ENCODE measurements at regions not wholly inside any gene's neighbourhood (a gene's known extent, or its start where the extent isn't known, plus 50 kb on each side); places are given as distances from the start of the nearest gene placed in this dataset.
A peak's percentile ranks its signal among the peaks of the same experiment; 100 is the strongest.

GRCh38 chr13:67844574-67844973 is 614.4 kb upstream of the PCDH9 start:
- H3K4me2 ChIP-seq (ENCODE audit: control insufficient read depth, insufficient read depth) = no peak overlapping the region
- no peaks in the 10 kb centered on the region for H3K27me3 ChIP-seq (replicated peaks in 1 of 2; ENCODE audit: control insufficient read depth in 2 of 2, insufficient read depth in 2 of 2, low read length in 1 of 2)
- no peaks in the 10 kb centered on the region for H3K4me1 ChIP-seq (ENCODE audit: control insufficient read depth, insufficient read depth, low read length)
- ChIA-PET POLR2A (no interaction called here), RAD21 (ENCODE audit: unreplicated experiment) (no interaction called here), CTCF (no interaction called here), SMC1A (ENCODE audit: uncharacterized antibody, unreplicated experiment) (no interaction called here)
- no peak overlapping the region for H3K4me3 ChIP-seq
- in situ Hi-C loops (cut with MboI) = no loop called here
- 3% methylated on average over 2 of the region's 2 CpGs for WGBS (ENCODE audit: insufficient coverage, insufficient replicate concordance, low lambda C conversion rate, missing lambda C conversion rate)
- no peaks in the 10 kb centered on the region for H3K36me3 ChIP-seq (ENCODE audit: control insufficient read depth in 2 of 2, insufficient read depth in 2 of 2, low read length in 1 of 2)
- no peaks in the 10 kb centered on the region for H3K9me3 ChIP-seq (replicated peaks; ENCODE audit: control insufficient read depth, insufficient read depth, low read length)
- FAIRE-seq = no peak
- no peaks in the 10 kb centered on the region for H3K79me2 ChIP-seq (ENCODE audit: control insufficient read depth, insufficient read depth, low read length)
- ATAC-seq = no peak
- no peak overlapping the region for H3K9ac ChIP-seq (ENCODE audit: control insufficient read depth, insufficient read depth, low read length)
- H2AFZ ChIP-seq (ENCODE audit: control insufficient read depth, low read depth, low read length) = no peak overlapping the region
- no peak for DNase-seq (ENCODE audit: low read depth, low spot score)
- BruUV-seq (replicated peaks) = no TSS peak
- H4K20me1 ChIP-seq (ENCODE audit: control insufficient read depth, insufficient read depth) = no peaks in the 10 kb centered on the region
- intact Hi-C loops (cut with micrococcal nuclease; ENCODE audit: unreplicated experiment) = no loop called here
- TF ChIP-seq KAT2A (conservative IDR thresholded peaks at IDR 0.05; ENCODE audit: control insufficient read depth, low read depth, low read length) (no peak), ELK1 (IDR thresholded peaks at IDR 0.05; ENCODE audit: low read depth, low read length) (no peak), CEBPB (IDR thresholded peaks at IDR 0.05; ENCODE audit: borderline replicate concordance in 1 of 2, low read depth in 2 of 2, low read length in 2 of 2) (no peak), PAX8 (IDR thresholded peaks at IDR 0.05) (no peak), CHD4 (IDR thresholded peaks at IDR 0.05) (no peak), BMI1 (IDR thresholded peaks at IDR 0.05; ENCODE audit: borderline replicate concordance) (no peak)
- no peak overlapping the region for H3K27ac ChIP-seq (ENCODE audit: control insufficient read depth, insufficient read depth)

- Histone ChIP-seq H3K27ac (ENCODE audit: control insufficient read depth, insufficient read depth) (no peak overlapping the region), H3K79me2 (ENCODE audit: control insufficient read depth, insufficient read depth, low read length) (no peaks in the 10 kb centered on the region), H3K4me1 (ENCODE audit: control insufficient read depth, insufficient read depth, low read length) (no peaks in the 10 kb centered on the region), H4K20me1 (ENCODE audit: control insufficient read depth, insufficient read depth) (no peaks in the 10 kb centered on the region), H3K27me3 (replicated peaks in 1 of 2; ENCODE audit: control insufficient read depth in 2 of 2, insufficient read depth in 2 of 2, low read length in 1 of 2) (no peaks in the 10 kb centered on the region), H3K9ac (ENCODE audit: control insufficient read depth, insufficient read depth, low read length) (no peak overlapping the region), H3K4me3 (no peak overlapping the region), H2AFZ (ENCODE audit: control insufficient read depth, low read depth, low read length) (no peak overlapping the region), H3K9me3 (replicated peaks; ENCODE audit: control insufficient read depth, insufficient read depth, low read length) (no peaks in the 10 kb centered on the region), H3K4me2 (ENCODE audit: control insufficient read depth, insufficient read depth) (no peak overlapping the region), H3K36me3 (ENCODE audit: control insufficient read depth in 2 of 2, insufficient read depth in 2 of 2, low read length in 1 of 2) (no peaks in the 10 kb centered on the region)
- no TSS peak for BruUV-seq (replicated peaks)
- POLR2A ChIA-PET = no interaction called here
- intact Hi-C loops (cut with micrococcal nuclease; ENCODE audit: unreplicated experiment) = no loop called here
- DNase-seq (ENCODE audit: low read depth, low spot score) = no peak
- CTCF ChIA-PET = interaction anchor here (0.8 kb wide), 1 partner anchor 403 kb away, joined by 3 read pairs; no protein-coding TSS in a partner anchor
- SMC1A ChIA-PET (ENCODE audit: uncharacterized antibody, unreplicated experiment) = interaction anchor here (0.7 to 1.7 kb wide), 2 partner anchors 34 to 104 kb away, joined by 3 to 4 read pairs; no protein-coding TSS in a partner anchor
- in situ Hi-C loops (cut with MboI) = no loop called here
- FAIRE-seq = no peak
- RAD21 ChIA-PET (ENCODE audit: unreplicated experiment) = no interaction called here
- ATAC-seq = peak; percentile 72
- WGBS (ENCODE audit: insufficient coverage, insufficient replicate concordance, low lambda C conversion rate, missing lambda C conversion rate) = 29% methylated on average over 7 of the region's 7 CpGs
- TF ChIP-seq CEBPZ (IDR thresholded peaks at IDR 0.05; ENCODE audit: low read depth, low read length) (no peak), ETV6 (conservative IDR thresholded peaks at IDR 0.05 in 1 of 2, IDR thresholded peaks at IDR 0.05 in 1 of 2; ENCODE audit: borderline replicate concordance in 1 of 2, low read depth in 1 of 2) (no peak), IKZF1 (conservative IDR thresholded peaks at IDR 0.05) (no peak), FOXM1 (IDR thresholded peaks at IDR 0.05; ENCODE audit: low read depth, low read length) (no peak), POLR2A (IDR thresholded peaks at IDR 0.05; ENCODE audit: low read depth, low read length) (no peak), BRCA1 (IDR thresholded peaks at IDR 0.05; ENCODE audit: low read depth, low read length) (no peak), TAF1 (IDR thresholded peaks at IDR 0.05; ENCODE audit: borderline replicate concordance, low read depth, low read length) (no peak)
Measured at GRCh38 chr13:67841071-67841470, 610.9 kb upstream of the PCDH9 start.
